ENCODE measurements at regions not wholly inside any gene's neighbourhood (a gene's known extent, or its start where the extent isn't known, plus 50 kb on each side); places are given as distances from the start of the nearest gene placed in this dataset.
"Not testable (repeated sequence)": the region's sequence is repeated elsewhere in the genome, so short reads cannot be mapped to it uniquely, and the experiment has no call there.

- DNase-seq: no peak
These were observed 1062.8 kb upstream of the ACO1 start for GRCh38 chr9:31321686-31322085.

- peak in 2 of 5 experiments; percentile 9 to 41 for DNase-seq
These were observed 1060.6 kb upstream of the ACO1 start for GRCh38 chr9:31323726-31324444.

- no peak for DNase-seq
These were observed 1058.7 kb upstream of the ACO1 start for GRCh38 chr9:31325778-31326177.

GRCh38 chr9:31326883-31327282, 1057.6 kb upstream of the ACO1 start:
- not testable (repeated sequence) for DNase-seq

- DNase-seq: peak in 1 of 5 experiments; percentile 19
These were observed 1049.5 kb upstream of the ACO1 start for GRCh38 chr9:31334837-31335528.

GRCh38 chr9:31335529-31336234, 1048.8 kb upstream of the ACO1 start:
- peak in 2 of 5 experiments; percentile 10 to 35 for DNase-seq

- DNase-seq: no peak
These were observed 1048.1 kb upstream of the ACO1 start for GRCh38 chr9:31336386-31336785.

GRCh38 chr9:31336841-31337240, 1047.6 kb upstream of the ACO1 start:
- no peak for DNase-seq

GRCh38 chr9:31347082-31347617, 1037.3 kb upstream of the ACO1 start:
- peak in 2 of 5 experiments; percentile 53 to 95 for DNase-seq

- no peak for DNase-seq
These were observed 1029.1 kb upstream of the ACO1 start for GRCh38 chr9:31355159-31355882.

GRCh38 chr9:31355965-31356364, 1028.5 kb upstream of the ACO1 start:
- DNase-seq: no peak

GRCh38 chr9:31359071-31359470, 1025.4 kb upstream of the ACO1 start:
- no peak for DNase-seq

GRCh38 chr9:31364171-31364570, 1020.3 kb upstream of the ACO1 start:
- no peak for DNase-seq

- DNase-seq: no peak
These were observed 1011.5 kb upstream of the ACO1 start for GRCh38 chr9:31372799-31373587.

- no peak for DNase-seq
These were observed 1007.1 kb upstream of the ACO1 start for GRCh38 chr9:31377358-31377757.

- DNase-seq: no peak
These were observed 995.8 kb upstream of the ACO1 start for GRCh38 chr9:31388660-31389059.

GRCh38 chr9:31389075-31389474, 995.4 kb upstream of the ACO1 start:
- no peak for DNase-seq

GRCh38 chr9:31390403-31391025, 993.9 kb upstream of the ACO1 start:
- peak in 1 of 5 experiments; percentile 10 for DNase-seq

GRCh38 chr9:31393240-31393639, 991.2 kb upstream of the ACO1 start:
- peak in 1 of 5 experiments; percentile 11 for DNase-seq

GRCh38 chr9:31394015-31394473, 990.4 kb upstream of the ACO1 start:
- DNase-seq: no peak

- DNase-seq: no peak
These were observed 972.4 kb upstream of the ACO1 start for GRCh38 chr9:31412081-31412480.

Data from T-helper 2 cell (primary cell).